ENCODE measurements at regions not wholly inside any gene's neighbourhood (a gene's known extent, or its start where the extent isn't known, plus 50 kb on each side); places are given as distances from the start of the nearest gene placed in this dataset.

DNA sequence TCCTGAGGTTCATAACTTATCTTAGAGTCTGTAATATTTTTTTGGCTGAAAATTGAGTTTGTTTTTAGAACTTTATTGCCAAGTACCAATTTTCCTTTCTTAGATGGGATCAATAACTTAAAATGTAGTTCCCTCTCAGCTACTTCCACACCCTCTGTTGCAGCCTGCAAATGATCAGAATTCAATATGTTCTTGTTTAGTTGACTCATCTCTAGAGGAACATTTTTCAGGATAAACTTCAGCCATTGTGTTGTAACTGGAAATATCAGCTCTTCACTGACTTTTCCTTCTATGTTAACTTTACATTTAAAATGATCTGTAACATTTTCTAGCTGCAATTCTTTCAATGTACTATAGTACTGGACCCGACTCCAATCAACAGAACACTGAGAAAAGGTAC is 115.7 kb downstream of the ESM1 start:
- no peaks in the 10 kb centered on the region for H3K9me3 ChIP-seq (ENCODE audit: low read length)
- TF ChIP-seq, protein P1, sequence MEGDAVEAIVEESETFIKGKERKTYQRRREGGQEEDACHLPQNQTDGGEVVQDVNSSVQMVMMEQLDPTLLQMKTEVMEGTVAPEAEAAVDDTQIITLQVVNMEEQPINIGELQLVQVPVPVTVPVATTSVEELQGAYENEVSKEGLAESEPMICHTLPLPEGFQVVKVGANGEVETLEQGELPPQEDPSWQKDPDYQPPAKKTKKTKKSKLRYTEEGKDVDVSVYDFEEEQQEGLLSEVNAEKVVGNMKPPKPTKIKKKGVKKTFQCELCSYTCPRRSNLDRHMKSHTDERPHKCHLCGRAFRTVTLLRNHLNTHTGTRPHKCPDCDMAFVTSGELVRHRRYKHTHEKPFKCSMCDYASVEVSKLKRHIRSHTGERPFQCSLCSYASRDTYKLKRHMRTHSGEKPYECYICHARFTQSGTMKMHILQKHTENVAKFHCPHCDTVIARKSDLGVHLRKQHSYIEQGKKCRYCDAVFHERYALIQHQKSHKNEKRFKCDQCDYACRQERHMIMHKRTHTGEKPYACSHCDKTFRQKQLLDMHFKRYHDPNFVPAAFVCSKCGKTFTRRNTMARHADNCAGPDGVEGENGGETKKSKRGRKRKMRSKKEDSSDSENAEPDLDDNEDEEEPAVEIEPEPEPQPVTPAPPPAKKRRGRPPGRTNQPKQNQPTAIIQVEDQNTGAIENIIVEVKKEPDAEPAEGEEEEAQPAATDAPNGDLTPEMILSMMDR (conservative IDR thresholded peaks at IDR 0.05; ENCODE audit: low read length), result no peak
- no peak for TF ChIP-seq EZH2phosphoT487 (IDR thresholded peaks at IDR 0.05; ENCODE audit: borderline replicate concordance, low read depth, low read length)
- no peak overlapping the region for H2AFZ ChIP-seq (ENCODE audit: low read length)
- no peaks in the 10 kb centered on the region for H3K4me1 ChIP-seq (ENCODE audit: insufficient read depth, low read length, poor library complexity, severe bottlenecking)
- no peak overlapping the region for H3K4me3 ChIP-seq (ENCODE audit: low read depth, low read length, poor library complexity, severe bottlenecking)
- no peaks in the 10 kb centered on the region for H3K36me3 ChIP-seq (ENCODE audit: insufficient read depth, low read length)
- H3K79me2 ChIP-seq (ENCODE audit: insufficient read depth, low read depth, low read length), result no peaks in the 10 kb centered on the region
- no peak overlapping the region for H3K4me2 ChIP-seq (ENCODE audit: low read length)
- BruUV-seq (replicated peaks), result no TSS peak
- no peaks in the 10 kb centered on the region for H4K20me1 ChIP-seq (ENCODE audit: insufficient read depth, low read length)
- ChIA-PET CTCF (ENCODE audit: unreplicated experiment) (interaction anchor here (0.6 kb wide), 1 partner anchor 354 kb away, joined by 3 read pairs; no protein-coding TSS in a partner anchor), POLR2A (no interaction called here)
- no peaks in the 10 kb centered on the region for H3K9me2 ChIP-seq (ENCODE audit: insufficient read depth, low read length)
- intact Hi-C loops (cut with micrococcal nuclease; ENCODE audit: unreplicated experiment), result loop anchor here (5.0 kb wide), 1 partner anchor 632 kb away; no protein-coding TSS in a partner anchor
- no peak overlapping the region for H3K27ac ChIP-seq (ENCODE audit: low read depth, low read length, poor library complexity, severe bottlenecking)
- no peak for DNase-seq (ENCODE audit: low spot score)

DNA sequence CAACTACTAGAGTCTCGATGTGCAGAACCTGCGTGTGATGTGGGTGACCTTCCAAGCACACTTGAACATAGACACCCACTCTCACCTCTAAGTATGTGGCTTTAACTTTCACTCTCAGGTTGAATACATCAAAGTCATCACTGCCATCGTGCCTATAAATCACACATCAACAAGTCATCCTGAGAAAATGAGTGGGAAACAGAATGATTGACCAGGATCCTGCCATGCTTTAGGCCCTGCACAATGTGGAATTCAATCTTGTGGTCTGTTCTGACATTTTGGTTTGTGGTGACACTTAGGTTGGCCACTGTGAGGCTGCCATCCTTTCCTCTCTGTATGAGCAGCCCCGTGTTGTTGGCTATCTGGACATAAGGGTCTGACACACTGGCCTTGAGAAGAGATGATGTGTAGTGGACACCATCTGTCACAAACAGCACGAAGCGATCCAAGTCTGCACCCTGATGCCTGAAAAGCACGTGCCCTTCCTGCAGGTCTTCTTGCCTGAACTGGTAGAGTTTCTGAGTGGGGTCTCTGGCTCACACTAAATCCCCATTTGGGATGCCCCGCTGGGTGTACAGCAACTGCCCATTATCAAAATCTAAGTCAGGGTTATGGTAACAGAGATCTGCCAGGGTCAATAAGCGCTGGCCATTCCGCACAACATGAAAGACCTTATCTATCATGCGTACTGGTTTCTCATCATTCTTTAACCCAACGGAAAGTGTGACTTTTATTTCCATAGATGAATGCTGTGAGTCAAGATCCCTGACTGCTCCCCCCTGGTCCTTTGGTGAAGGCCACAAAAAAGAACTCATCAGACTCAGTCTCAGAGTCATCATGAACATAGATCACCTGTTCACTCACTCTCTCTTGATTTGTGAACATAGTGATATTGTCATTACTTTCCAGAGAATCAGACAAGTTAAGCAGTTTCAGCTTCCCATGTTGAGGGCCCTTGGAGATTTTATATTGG is 116.6 kb downstream of the ESM1 start:
- BruUV-seq (replicated peaks), result no TSS peak
- no peaks in the 10 kb centered on the region for H3K4me1 ChIP-seq (ENCODE audit: insufficient read depth, low read length, poor library complexity, severe bottlenecking)
- H3K27ac ChIP-seq (ENCODE audit: low read depth, low read length, poor library complexity, severe bottlenecking), result no peak overlapping the region
- ChIA-PET POLR2A (interaction anchor here (0.7 kb wide), 1 partner anchor 23 kb away, joined by 3 read pairs; no protein-coding TSS in a partner anchor), CTCF (ENCODE audit: unreplicated experiment) (no interaction called here)
- DNase-seq (ENCODE audit: low spot score), result no peak
- no peak overlapping the region for H3K4me3 ChIP-seq (ENCODE audit: low read depth, low read length, poor library complexity, severe bottlenecking)
- no peaks in the 10 kb centered on the region for H3K36me3 ChIP-seq (ENCODE audit: insufficient read depth, low read length)
- no peaks in the 10 kb centered on the region for H4K20me1 ChIP-seq (ENCODE audit: insufficient read depth, low read length)
- no peaks in the 10 kb centered on the region for H3K9me2 ChIP-seq (ENCODE audit: insufficient read depth, low read length)
- no peak overlapping the region for H3K4me2 ChIP-seq (ENCODE audit: low read length)
- H3K79me2 ChIP-seq (ENCODE audit: insufficient read depth, low read depth, low read length), result no peaks in the 10 kb centered on the region
- no peaks in the 10 kb centered on the region for H3K9me3 ChIP-seq (ENCODE audit: low read length)
- no peak for TF ChIP-seq EZH2phosphoT487 (IDR thresholded peaks at IDR 0.05; ENCODE audit: borderline replicate concordance, low read depth, low read length)
- TF ChIP-seq, protein P1 (conservative IDR thresholded peaks at IDR 0.05; ENCODE audit: low read length), result no peak
- no peak overlapping the region for H2AFZ ChIP-seq (ENCODE audit: low read length)
- intact Hi-C loops (cut with micrococcal nuclease; ENCODE audit: unreplicated experiment), result loop anchor here (5.0 kb wide), 1 partner anchor 631 kb away; no protein-coding TSS in a partner anchor
